OCI-LY1 (cell line): ENCODE measurements at regions not wholly inside any gene's neighbourhood (a gene's known extent, or its start where the extent isn't known, plus 50 kb on each side); places are given as distances from the start of the nearest gene placed in this dataset.

Experiments used
- H2AFZ ChIP-seq: fragments of 200-600 bp; sonication (generic), shearing (Covaris generic); 2 replicates; pipeline ENCODE4 v1.6.0; 2014; ENCODE audit warnings: antibody characterized with exemption, mild to moderate bottlenecking, low read length
- H3F3A ChIP-seq: fragments of 200-600 bp; sonication (generic), shearing (Covaris generic); 2 replicates; pipeline ENCODE4 v1.6.0; 2014; ENCODE audit warnings: mild to moderate bottlenecking, antibody characterized with exemption, low read length, moderate library complexity; ENCODE audit not compliant: insufficient read depth
- H3K27ac ChIP-seq: fragments of 200-600 bp; sonication (generic); 2 replicates; pipeline ENCODE4 v1.5.1; 2014; ENCODE audit warnings: low read length, mixed run types, mild to moderate bottlenecking, low read depth; ENCODE audit not compliant: poor library complexity, severe bottlenecking
- H3K27me3 ChIP-seq: fragments of 200-600 bp; sonication (generic); 2 replicates; pipeline ENCODE4 v1.6.0; 2014; ENCODE audit warnings: antibody characterized with exemption, mild to moderate bottlenecking, low read length, moderate library complexity; ENCODE audit not compliant: insufficient read depth
- H3K36me3 ChIP-seq: fragments of 200-600 bp; sonication (generic); 2 replicates; pipeline ENCODE4 v1.6.1; 2014; ENCODE audit warnings: mild to moderate bottlenecking, antibody characterized with exemption, low read length, moderate library complexity, mixed read lengths; ENCODE audit not compliant: insufficient read depth
- H3K4me1 ChIP-seq: fragments of 200-600 bp; sonication (generic); 2 replicates; pipeline ENCODE4 v1.5.1; 2014; ENCODE audit warnings: mild to moderate bottlenecking, low read length, moderate library complexity; ENCODE audit not compliant: insufficient read depth, severe bottlenecking
- H3K4me2 ChIP-seq: fragments of 200-600 bp; sonication (generic), shearing (Covaris generic); 2 replicates; pipeline ENCODE4 v1.6.1; 2014; ENCODE audit warnings: low read length
- H3K4me3 ChIP-seq: fragments of 200-600 bp; sonication (generic); 2 replicates; pipeline ENCODE4 v1.5.1; 2014; ENCODE audit warnings: low read length, low read depth, mild to moderate bottlenecking, mixed read lengths; ENCODE audit not compliant: poor library complexity, severe bottlenecking
- H3K79me2 ChIP-seq: fragments of 200-600 bp; shearing (Covaris generic); 2 replicates; pipeline ENCODE4 v1.6.1; 2016; ENCODE audit warnings: mixed run types, low read length, mixed read lengths; ENCODE audit not compliant: insufficient read depth
- H3K9ac ChIP-seq: fragments of 200-600 bp; sonication (generic), shearing (Covaris generic); 2 replicates; pipeline ENCODE4 v1.6.1; 2014; ENCODE audit warnings: mild to moderate bottlenecking, low read length, mixed read lengths
- H3K9me2 ChIP-seq: fragments of 200-600 bp; sonication (generic), shearing (Covaris generic); 2 replicates; pipeline ENCODE4 v1.6.1; 2014; ENCODE audit warnings: low read depth, mild to moderate bottlenecking, low read length, mixed read lengths
- H3K9me3 ChIP-seq: fragments of 200-600 bp; shearing (Covaris generic); 2 replicates; pipeline ENCODE4 v1.6.1; 2014; ENCODE audit warnings: low read length, mixed read lengths
- H4K20me1 ChIP-seq: fragments of 200-600 bp; sonication (generic), shearing (Covaris generic); 2 replicates; pipeline ENCODE4 v1.6.0; 2016; ENCODE audit warnings: mild to moderate bottlenecking, low read length; ENCODE audit not compliant: insufficient read depth
- CTCF ChIP-seq: fragments of 200-600 bp; sonication (generic), shearing (Covaris generic); IDR thresholded peaks from 2 replicates; pipeline ENCODE4 v1.5.1; 2017; ENCODE audit warnings: mild to moderate bottlenecking, antibody characterized with exemption, low read length, moderate library complexity, mixed read lengths
- EZH2 ChIP-seq: fragments of 200-600 bp; sonication (generic), shearing (Covaris generic); IDR thresholded peaks from 2 replicates; pipeline ENCODE4 v1.8.0; 2017; ENCODE audit warnings: borderline replicate concordance, mixed run types, mild to moderate bottlenecking, antibody characterized with exemption, low read length, moderate library complexity, mixed read lengths

GRCh38 chr14:55893705-55894104, 224.5 kb upstream of the PELI2 start:
- Histone ChIP-seq H3K9me2 (no peaks in the 10 kb centered on the region), H3K36me3 (no peaks in the 10 kb centered on the region), H3K27me3 (no peaks in the 10 kb centered on the region), H3K27ac (no peak overlapping the region), H3K79me2 (no peaks in the 10 kb centered on the region), H3K9me3 (no peaks in the 10 kb centered on the region), H4K20me1 (no peaks in the 10 kb centered on the region), H2AFZ (no peak overlapping the region), H3K9ac (no peak overlapping the region), H3F3A (no peaks in the 10 kb centered on the region), H3K4me3 (no peak overlapping the region), H3K4me1 (no peaks in the 10 kb centered on the region), H3K4me2 (no peak overlapping the region)
- TF ChIP-seq EZH2 (no peak), CTCF (no peak)

- Histone ChIP-seq H3K9ac (no peak overlapping the region), H3K9me3 (no peaks in the 10 kb centered on the region), H2AFZ (no peak overlapping the region), H3K4me1 (no peaks in the 10 kb centered on the region), H3K4me2 (no peak overlapping the region), H3K4me3 (no peak overlapping the region), H4K20me1 (no peaks in the 10 kb centered on the region), H3F3A (no peaks in the 10 kb centered on the region), H3K36me3 (no peaks in the 10 kb centered on the region), H3K79me2 (no peaks in the 10 kb centered on the region), H3K27me3 (no peaks in the 10 kb centered on the region), H3K27ac (no peak overlapping the region), H3K9me2 (no peaks in the 10 kb centered on the region)
- TF ChIP-seq CTCF (no peak), EZH2 (no peak)
These were observed 221.2 kb upstream of the PELI2 start for GRCh38 chr14:55897031-55897430.

- Histone ChIP-seq H3K9ac (no peak overlapping the region), H3K27ac (no peak overlapping the region), H3K79me2 (no peaks in the 10 kb centered on the region), H3K4me3 (no peak overlapping the region), H3K4me2 (no peak overlapping the region), H3K9me3 (no peaks in the 10 kb centered on the region), H3K4me1 (no peaks in the 10 kb centered on the region), H3F3A (no peaks in the 10 kb centered on the region), H2AFZ (no peak overlapping the region), H3K9me2 (no peaks in the 10 kb centered on the region), H3K27me3 (no peaks in the 10 kb centered on the region), H4K20me1 (no peaks in the 10 kb centered on the region), H3K36me3 (no peaks in the 10 kb centered on the region)
- TF ChIP-seq CTCF (no peak), EZH2 (no peak)
These were observed 219.3 kb upstream of the PELI2 start for GRCh38 chr14:55898938-55899337.
